D341Med (cell line): ENCODE measurements at regions not wholly inside any gene's neighbourhood (a gene's known extent, or its start where the extent isn't known, plus 50 kb on each side); places are given as distances from the start of the nearest gene placed in this dataset.

Experiments
- DNase-seq: peaks from one replicate; pipeline ENCODE4 v3.0.0; 2012; ENCODE audit warnings: low spot score

GRCh38 chr20:48276021-48276342 lies 490.7 kb upstream of the SULF2 start:
- no peak for DNase-seq

GRCh38 chr20:48275286-48276020 lies 490.2 kb upstream of the SULF2 start:
- DNase-seq, result no peak

- DNase-seq, result no peak
These were observed 488.6 kb upstream of the SULF2 start for GRCh38 chr20:48273843-48274242.

- DNase-seq, result no peak
These were observed 485.6 kb upstream of the SULF2 start for GRCh38 chr20:48270885-48271284.

GRCh38 chr20:48267860-48268633 lies 482.8 kb upstream of the SULF2 start:
- no peak for DNase-seq

GRCh38 chr20:48266571-48266970 lies 481.3 kb upstream of the SULF2 start:
- no peak for DNase-seq

- no peak for DNase-seq
These were observed 480.5 kb upstream of the SULF2 start for GRCh38 chr20:48265791-48266190.

GRCh38 chr20:48262955-48263354 lies 477.7 kb upstream of the SULF2 start:
- DNase-seq, result no peak

GRCh38 chr20:48262466-48262865 lies 477.2 kb upstream of the SULF2 start:
- no peak for DNase-seq

GRCh38 chr20:48261398-48261910 lies 476.2 kb upstream of the SULF2 start:
- no peak for DNase-seq

- DNase-seq, result no peak
These were observed 475.0 kb upstream of the SULF2 start for GRCh38 chr20:48260129-48260756.

GRCh38 chr20:48259456-48259855 lies 474.2 kb upstream of the SULF2 start:
- no peak for DNase-seq

- no peak for DNase-seq
These were observed 472.6 kb upstream of the SULF2 start for GRCh38 chr20:48257833-48258232.

GRCh38 chr20:48247961-48248360 lies 462.7 kb upstream of the SULF2 start:
- no peak for DNase-seq

GRCh38 chr20:48246061-48246790 lies 460.9 kb upstream of the SULF2 start:
- DNase-seq, result no peak

GRCh38 chr20:48242623-48243022 lies 457.3 kb upstream of the SULF2 start:
- DNase-seq, result no peak

- no peak for DNase-seq
These were observed 456.2 kb upstream of the SULF2 start for GRCh38 chr20:48241482-48241881.

- no peak for DNase-seq
These were observed 453.5 kb upstream of the SULF2 start for GRCh38 chr20:48238781-48239180.

- DNase-seq, result no peak
These were observed 453.0 kb upstream of the SULF2 start for GRCh38 chr20:48238326-48238725.

- DNase-seq, result no peak
These were observed 451.0 kb upstream of the SULF2 start for GRCh38 chr20:48236000-48236970.

GRCh38 chr20:48234951-48235350 lies 449.7 kb upstream of the SULF2 start:
- DNase-seq, result no peak
